ENCODE measurements at regions not wholly inside any gene's neighbourhood (a gene's known extent, or its start where the extent isn't known, plus 50 kb on each side); places are given as distances from the start of the nearest gene placed in this dataset.

DNA sequence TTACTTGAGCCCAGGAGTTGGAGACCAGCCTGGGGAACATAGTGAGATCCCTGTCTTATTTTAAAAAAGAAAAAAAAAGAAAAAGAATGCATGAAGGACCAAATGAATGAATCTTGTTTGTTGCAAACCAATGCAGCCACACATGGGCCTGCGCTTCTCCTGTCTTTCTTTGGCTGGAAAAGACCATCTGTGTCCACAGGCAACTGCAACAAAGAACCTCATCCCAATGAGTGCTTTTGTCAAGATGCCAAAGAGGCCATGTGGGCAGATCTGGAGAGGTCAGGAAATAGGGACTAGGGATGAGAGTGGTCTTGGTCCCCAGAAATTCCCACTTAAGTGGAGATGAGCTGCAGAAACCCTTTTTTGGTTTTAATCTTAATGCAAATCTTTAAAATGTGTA is 49.8 kb upstream of the DUSP5 start:
- DNase-seq (ENCODE audit: low spot score) (no peak), ATAC-seq (no peak)
- intact Hi-C loops (cut with DNase I) = no loop called here

Measured in sciatic nerve (tissue), 2 donors.